Stimulated activated CD8-positive, alpha-beta memory T cell treated with anti-CD3 and anti-CD28 coated beads, Interleukin-7, amount 100 ng/mL, for 24 hours (primary cell): ENCODE measurements at regions not wholly inside any gene's neighbourhood (a gene's known extent, or its start where the extent isn't known, plus 50 kb on each side); places are given as distances from the start of the nearest gene placed in this dataset.

ENCODE experiments used
- DNase-seq: peaks from one replicate; pipeline ENCODE4 v3.0.0-alpha.2; 2020; ENCODE audit warnings: low read depth

DNA sequence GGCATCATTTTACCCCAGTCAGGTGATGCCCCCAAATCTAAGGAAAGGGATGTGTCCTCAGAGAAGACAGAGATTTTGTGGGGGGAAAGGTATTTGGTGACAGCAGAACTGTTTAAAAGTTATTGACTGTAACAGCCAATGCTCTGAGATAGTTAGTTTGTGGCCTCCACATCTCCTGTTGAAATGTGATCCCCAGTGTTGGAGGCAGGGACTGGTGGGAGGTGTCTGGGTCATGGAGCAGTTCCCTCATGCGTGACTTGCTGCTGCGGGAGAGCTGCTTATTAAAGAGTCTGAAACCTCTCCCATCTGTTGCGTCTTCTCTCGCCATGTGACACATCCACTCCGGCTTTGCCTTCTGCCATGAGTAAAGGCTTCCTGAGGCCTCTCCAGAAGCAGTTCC lies 282.8 kb upstream of the FOXQ1 start:
- DNase-seq = no peak

DNA sequence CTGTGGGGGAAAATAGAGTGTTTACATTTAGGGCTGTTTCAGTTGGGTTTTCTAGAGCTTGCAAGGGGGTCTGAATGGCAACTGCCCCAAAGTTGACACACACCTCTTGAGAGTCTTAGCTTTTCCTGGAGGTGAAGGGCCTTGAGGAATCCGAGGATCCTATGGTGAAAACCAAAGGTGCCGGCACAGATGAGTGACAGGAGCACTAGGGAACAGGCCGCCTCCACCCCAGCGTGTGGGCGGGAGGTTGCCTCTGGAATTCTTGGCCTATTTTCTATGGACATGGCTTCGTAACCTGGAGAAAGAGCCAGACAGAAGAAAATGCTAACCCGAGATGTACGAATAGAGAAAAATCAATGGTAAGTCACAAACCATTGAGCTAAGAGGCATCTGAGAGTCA lies 283.2 kb upstream of the FOXQ1 start:
- DNase-seq = no peak

DNA sequence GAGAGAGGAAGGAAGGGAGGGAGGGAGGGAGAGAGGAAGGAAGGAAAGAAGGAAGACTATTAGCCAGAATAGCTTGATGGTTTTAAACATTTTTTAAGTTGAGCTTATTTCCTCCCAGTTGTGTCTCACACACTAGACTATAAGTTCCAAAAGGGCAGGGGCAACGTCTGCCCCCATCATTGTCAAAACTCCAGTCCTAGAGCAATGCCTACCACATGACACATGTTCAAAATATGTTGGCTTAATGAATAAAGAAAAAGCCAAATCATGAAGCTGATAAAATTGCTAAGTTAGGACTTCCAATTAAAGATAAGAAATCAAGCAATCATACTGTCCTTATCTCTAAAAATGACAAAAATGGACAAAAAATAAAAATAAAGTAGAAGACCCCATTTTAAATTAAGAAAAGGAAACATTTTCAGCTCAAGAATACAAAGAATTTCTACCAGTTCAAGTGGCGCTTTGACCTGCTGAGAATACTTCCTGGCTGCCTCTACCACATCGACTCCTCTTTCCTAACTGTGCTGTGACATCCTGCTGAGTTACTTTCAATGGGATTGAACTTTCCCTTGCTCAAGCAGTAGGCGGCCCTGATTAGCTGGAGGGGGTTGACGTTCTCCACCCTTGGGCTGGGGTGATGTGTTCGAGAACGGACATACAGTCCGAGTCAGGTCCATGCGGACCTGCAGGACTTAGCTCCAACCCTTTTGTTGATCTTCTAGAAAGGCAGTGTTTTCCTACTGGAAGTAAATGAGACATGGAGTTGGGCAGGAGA lies 283.9 kb upstream of the FOXQ1 start:
- DNase-seq = no peak

DNA sequence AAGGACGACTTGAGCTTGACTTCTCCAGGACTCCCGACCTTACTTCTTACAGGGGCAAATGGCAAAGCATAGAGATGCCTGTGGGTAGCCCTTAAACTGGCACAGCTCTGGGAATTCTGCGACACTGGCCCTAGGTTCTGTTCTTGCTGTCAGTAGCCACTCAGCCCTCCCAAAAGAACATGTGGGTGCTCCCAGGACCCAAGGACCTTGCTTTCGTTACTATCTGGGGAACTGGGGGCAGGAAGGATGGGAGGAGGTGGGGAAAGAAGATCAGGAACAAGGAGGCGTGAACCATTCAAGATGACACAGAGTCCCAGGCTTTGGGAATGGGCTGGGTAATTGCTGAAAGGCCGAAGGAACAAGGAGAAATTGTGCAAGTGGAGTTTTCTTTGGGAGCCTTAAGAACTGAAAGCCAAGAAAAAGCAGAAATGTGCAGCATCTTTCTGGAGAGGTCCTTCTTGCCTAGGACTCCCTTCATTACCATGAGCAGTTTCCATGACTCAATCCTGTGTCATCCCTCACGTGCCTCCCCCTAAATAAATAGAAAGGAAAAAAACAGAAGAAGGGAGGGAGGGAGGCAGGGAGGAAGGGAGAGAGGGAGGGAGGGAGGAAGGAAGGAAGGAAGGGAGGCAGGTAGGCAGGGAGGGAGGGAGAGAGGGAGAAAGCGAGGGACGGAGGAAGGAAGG lies 284.6 kb upstream of the FOXQ1 start:
- no peak for DNase-seq

DNA sequence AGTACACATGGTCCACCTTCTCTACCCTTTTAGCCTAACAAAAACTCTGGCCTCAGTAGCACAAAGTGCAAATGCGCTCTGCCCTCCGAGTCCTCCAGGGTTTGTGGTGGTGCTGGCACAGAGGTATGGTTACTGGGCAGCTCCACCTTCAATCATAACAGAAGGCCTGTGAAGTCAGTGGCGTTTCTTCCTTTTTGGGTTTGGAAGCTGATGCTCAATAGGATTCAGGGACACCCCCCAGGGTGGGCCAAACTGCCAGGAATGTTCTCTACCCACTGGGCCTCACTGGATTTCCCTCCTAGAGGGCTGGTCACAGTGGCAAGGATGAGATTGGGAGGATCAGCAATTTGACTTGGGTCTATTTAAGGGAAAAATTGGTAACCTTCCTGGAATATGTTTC lies 286.1 kb upstream of the FOXQ1 start:
- DNase-seq = no peak

DNA sequence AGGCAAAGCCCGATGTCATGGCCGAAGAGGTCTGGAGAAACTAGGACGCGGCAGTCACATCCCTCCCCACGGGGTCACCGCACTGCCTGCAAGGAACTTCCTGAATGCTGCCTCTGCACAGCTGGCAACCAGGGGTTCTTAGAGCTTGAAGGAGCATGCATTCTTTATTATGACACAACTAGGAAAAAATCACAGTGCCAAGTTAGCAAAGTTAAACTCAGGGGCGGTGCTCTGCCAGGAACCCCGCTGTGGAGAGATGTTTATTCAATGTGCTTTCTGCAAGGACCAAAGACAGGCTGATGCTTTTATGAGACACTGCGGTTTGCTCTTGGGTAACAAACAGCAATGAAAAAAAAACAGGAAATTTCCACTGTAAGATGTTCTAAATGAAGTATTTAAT lies 287.3 kb upstream of the FOXQ1 start:
- no peak for DNase-seq

DNA sequence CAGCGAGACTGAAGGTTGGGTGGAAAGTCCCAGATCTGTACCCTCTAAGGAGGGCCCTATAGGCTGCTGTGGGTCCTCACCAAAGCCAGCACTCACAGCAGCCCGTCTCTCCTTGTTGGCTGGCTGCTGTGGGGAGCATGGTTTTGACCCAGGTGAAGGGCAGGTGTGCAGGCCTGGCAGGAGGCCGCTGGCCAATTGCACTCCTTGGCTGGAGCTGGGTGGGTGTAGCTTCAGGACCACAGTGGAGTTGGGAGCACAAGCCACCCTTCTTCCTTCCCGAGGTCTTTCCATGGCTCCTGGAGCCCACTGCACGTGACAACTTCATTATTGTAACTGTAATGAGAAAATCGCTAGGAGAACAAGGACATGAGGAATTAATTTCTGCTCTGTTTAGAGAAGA lies 287.7 kb upstream of the FOXQ1 start:
- DNase-seq = no peak

DNA sequence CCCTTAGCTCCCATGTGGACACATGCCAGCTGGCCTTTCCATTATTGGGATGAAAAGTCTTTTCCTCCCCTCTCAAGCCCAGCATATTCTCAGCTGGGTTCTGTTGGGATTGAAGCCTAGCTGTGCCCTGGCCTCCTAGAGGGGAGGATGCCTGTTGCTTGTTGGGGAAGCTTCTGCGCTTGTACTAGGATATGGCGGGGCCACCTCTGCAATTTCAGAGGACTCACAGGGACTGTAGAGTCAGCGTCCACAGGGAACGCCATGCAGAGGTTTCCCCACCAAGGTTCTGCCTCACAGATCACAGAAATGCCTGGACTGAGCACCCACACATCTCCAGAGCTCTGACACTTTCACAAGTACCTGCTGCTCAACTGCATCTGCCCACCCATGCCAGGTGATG lies 288.7 kb upstream of the FOXQ1 start:
- no peak for DNase-seq

DNA sequence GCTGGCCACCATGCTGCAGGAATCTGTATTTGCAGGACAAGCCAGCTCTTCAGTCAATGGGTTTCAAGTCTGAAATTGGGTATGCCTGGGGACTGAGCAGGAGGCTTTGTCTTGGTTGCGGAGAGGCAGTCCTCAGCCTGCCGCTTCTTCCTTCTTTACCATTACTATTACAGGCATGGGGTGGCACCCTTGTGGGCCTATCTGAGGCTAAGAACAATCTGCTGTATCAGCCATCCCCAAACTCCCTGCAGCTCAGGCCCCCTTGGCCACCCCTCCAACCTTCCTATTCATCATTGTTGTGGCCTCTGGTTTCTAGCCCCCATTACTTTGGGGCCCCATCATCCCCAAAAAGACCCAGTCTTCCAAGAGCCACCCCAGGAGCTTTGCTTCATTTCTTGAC lies 289.2 kb upstream of the FOXQ1 start:
- no peak for DNase-seq

DNA sequence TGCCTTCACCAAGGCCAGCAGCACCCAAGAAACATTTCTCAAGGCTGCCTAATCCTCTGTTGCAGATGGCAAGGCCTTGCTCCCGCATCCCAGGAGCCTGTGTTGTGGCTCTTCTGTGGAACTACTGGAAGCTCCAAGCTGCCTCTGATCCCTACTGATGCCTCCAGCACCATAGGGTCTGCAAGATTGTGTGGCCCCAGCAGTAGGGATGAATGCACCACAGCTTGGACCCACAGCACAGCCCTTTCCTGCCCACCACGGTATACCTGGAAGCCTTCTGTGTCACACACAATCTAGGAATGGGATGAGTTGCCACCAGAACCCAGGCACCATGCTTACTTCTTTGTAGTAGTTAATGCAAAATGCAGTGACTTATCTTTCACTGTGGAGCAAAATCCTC lies 291.1 kb upstream of the FOXQ1 start:
- no peak for DNase-seq

DNA sequence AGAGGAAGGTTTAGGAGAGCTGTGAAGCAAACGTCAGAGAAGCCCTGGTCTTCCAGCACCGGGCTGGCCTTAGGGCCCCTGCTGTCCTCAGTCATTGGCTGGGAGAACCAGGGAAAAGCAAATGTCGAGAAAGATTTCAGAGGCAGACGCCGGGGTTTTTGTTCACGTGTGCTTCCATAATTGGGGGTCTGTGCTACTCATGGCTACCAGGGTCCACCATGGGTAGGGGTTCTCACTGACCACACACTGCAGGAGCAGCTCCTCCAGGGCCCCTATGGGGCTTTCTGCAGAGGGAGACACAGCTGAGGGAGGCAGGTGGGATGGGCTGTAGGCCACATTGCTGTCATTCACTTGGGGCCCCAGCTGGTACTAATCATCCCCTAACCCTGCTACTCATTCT lies 291.8 kb upstream of the FOXQ1 start:
- no peak for DNase-seq

DNA sequence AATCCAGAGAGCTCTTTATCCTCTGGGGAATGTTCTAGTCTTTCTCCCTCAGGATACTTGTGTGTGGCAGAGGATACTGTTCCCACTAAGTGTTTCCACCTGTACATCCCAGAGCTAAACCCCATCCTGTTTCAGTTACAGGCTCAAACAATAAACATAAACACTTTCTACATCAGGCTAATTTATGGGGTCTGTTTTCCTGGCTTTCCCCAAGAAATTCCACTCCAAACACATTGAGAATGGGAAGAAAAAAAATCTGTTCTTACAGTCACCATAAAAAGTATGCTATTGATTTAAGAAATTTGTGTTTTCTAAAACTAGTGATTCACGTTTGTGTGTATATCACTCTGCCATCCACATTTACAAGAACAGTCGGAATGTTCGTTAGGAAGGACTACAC lies 293.9 kb upstream of the FOXQ1 start:
- DNase-seq = no peak

DNA sequence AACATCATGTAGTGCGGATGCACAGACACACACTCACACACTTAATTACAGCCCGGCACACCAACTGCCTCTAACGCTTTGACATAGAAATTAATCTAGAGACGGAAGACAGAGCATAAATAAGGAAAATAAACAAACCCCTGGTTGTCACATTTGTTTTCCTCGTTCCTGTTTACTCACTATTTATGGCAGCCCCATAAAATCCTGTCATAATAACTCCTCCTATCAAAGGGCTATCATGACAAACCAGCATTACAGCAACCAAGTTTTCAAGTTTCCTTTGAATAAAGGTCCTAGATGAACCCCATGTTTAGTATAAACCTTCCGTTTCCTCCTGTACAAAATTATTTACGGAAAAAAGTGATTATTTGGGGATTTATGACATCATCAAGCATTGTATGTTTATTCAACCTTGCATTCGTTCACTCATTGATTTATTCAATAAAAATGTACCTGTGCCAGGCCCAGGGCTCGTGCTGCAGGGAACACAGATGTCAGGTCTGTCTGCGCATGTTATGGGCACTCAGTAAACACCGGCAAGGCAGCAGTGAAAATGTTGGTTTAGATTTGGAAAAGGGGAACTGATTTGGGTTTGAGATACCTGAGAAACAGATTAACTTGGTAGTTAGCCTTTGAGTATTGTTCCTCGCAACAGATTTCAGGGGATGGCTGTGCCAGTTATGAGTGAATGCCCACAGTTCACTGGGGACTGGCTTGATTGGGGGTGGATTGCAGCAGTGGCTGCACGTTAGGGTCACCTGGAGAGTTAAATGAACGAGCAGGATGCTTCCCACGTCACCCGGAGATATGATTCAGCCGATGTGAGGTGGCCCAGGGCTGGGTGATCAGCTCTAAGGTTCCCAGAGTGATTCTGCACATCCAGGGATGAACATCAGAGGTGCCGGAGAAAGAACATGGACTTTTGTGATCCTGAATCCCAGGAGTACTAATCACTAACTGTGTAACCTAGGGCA lies 295.3 kb upstream of the FOXQ1 start:
- DNase-seq = no peak

DNA sequence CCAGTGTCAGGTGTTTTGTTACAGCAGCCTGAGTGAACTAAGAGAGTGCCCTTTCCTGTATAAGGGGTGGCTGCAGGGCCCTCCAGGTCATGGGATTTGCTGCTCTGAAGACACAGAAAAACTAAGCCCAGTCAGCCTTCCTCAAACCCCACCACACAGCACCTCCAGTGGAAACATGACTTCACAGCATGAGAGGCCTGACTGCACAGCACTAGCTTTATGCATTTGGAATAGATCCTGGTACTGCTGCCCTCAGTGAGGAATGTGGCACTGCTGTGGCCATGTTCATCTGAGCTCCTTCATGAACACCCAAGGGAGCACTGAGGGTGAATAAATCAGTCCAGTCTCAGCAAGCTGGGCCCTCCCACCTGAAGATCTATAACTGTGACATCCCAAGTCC lies 296.1 kb upstream of the FOXQ1 start:
- no peak for DNase-seq

DNA sequence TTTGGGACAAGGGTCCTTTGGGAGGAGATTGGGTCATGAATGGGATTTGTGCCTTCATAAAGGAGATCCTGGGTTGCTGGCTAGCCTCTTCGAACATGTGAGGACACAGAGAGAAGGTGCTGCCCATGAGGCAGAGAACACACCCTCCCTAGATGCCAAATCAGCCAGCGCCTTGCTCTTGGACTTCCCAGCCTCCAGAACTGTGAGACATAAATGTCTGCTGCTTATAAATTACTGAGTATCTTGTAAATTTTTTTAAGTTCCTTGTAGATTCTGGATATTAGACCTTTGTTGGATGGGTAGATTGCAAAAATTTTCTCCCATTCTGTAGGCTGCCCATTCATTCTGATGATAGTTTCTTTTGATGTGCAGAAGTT lies 297.5 kb upstream of the FOXQ1 start:
- DNase-seq = no peak

DNA sequence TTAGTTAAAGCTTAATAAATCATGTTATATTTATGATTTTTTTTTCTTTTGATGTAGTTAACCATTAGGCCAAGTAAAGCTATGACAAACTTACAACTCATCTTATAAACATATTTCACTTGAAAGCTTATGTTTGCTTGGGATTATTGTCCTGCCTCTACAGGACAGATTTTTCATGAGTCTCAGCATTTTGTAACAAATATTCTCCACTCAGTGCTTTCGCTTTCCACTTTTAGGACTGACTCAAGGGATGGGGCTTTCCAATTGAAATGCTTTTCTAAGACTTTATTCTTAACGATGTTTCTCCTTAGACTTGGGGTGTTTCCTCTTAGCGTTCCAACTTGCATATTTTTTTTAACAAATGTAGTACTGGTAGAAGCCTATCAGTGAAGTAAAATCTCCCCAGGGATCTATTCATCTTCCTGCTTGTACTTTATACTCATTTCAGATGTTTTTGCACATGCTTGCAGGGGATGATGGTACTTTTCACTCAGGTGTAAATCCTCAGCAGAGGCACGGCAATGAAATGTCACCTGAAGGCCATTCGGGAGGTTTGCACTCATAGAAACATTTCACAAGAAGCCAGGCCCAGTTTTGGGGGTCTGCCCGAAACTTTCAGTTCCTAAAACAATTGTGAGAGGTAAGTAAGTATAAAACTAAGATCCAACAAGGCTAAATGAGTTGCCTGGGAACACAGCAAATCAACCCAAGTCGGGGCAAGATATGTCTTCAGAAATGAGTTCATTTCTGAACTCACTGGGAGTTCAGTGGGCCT lies 298.1 kb upstream of the FOXQ1 start:
- no peak for DNase-seq

DNA sequence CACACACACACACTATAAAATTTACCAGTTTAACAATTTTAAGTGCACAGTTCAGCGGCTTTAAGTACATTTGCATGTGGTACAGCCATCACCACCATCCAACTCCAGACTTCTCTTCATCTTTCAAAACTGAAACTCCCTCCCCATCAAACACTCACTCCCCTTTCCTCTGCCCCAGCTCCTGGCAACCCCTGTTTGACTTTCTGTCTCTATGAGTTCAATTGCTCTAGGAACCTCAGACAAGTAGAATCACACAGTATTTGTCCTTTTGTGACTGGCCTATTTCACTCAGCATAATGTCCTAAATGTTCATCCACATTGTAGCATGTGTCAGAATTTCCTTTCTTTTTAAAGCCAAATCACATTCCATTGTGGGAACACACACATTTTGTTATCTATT lies 302.8 kb upstream of the FOXQ1 start:
- no peak for DNase-seq

DNA sequence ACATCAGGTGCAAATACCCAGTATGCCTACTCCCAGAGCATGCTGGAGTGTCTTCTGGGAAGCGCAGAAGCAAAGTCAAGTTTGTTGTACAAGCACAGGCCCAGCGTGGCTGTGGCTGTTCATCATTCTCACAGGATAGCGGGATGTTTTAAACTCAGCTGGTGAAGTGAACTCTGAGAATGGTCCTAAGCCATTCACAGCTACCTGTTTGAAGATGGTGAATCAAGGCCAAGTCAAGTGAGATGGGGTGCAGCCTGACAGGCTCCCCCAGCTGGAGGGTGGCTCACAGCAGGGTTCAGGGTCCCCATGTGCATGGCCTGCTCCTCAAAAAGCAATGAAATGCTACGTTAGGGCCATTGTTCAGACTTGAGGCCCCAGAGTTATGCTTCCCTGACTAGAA lies 304.7 kb upstream of the FOXQ1 start:
- no peak for DNase-seq

DNA sequence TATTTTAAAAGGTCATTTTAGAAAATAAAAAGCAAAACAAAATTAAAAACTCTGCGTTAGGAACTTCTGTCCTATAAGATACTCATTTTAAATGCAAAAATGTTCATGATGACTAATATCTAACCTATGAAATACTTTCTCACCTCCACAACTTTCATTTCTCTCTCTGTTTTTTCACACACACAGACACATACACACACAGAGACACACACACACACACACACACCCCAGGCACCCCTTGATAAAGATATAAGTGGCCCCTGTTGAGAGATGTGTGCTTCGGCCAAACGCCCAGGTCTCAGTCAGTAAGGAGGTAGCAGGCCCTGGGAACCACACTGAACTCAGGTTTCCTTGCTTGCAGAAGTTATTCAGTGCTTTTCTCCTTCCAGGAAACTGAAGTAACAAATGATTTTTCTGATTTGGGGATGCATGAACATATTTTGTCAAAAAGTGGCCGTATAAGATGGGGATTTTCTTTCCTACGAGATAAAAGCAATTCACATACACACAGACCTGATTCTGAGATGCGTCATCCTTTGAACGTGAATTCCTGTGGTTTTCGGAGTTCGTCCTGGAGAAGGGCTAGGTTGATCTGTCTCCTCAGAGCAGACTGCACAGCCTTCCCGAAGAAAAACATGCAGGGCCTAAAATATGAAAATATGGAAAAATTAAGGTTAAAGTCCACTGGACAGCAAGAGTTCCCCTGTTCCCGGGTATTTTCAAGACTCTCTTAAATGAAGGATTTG lies 306.8 kb upstream of the FOXQ1 start:
- DNase-seq = no peak

DNA sequence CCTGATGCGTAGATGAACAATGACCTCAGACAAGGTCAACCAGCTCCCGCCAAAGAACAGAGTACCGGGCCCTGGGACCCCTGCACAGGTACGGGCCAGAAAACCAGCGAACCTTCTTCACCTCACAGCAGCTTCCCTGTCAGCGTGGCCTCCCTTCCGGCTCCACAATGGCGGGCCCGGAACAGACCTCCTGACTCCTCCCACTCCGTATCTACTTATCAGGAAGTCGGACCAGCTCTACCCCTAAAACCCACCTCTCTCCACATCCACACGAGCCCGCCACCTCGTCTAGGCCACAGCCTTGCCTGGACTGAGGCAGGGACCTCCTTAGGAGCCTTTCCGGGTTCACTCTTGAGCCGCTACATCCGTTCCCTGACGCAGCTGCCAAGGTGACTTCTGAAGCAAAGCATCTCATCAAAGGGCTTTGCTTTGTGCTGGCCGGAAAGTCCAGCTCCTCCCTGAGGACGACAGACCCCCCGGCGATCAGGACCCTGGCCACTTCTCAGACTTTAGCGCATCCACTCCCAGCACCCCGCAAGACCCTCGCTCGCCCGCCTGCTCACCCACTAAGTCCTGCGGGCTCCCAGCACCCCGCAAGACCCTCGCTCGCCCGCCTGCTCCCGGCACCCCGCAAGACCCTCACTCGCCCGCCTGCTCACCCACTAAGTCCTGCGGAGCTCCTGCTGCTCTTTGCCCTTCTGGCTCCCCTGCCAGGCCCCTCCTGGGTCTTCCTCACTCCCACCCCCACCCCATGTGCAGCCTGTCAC lies 308.3 kb upstream of the FOXQ1 start:
- DNase-seq = no peak

DNA sequence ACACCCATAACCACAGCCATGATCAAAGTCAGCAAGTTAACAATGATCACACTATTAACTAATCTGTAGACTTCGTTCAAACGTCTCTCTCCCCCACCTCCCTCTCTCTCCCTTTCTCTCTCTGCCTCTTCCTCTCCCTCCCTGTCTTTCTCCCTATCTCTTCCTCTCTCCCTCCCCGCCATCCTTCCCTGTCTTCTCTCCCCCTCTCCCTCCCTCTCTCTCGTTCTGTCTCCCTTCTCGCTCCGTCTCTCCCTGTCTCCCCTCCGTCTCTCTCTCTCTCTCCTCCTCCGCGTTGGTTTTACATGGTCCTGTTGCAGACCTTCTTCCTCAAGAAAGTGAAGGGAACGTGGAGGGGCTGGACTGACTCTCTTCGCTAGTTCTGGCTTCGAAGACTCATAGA lies 308.9 kb upstream of the FOXQ1 start:
- no peak for DNase-seq
